Nucleus accumbens (tissue), 56 donors: ENCODE measurements at regions not wholly inside any gene's neighbourhood (a gene's known extent, or its start where the extent isn't known, plus 50 kb on each side); places are given as distances from the start of the nearest gene placed in this dataset.

Experiments used
- DNase-seq, 56 donors: peaks; one replicate each; lab custom pipeline; 2025; lab: John Stamatoyannopoulos, UW

- no peak for DNase-seq
Measured at GRCh38 chr5:112646139-112646936, 91.3 kb upstream of the APC start.

- DNase-seq: no peak
Measured at GRCh38 chr5:112647428-112647827, 90.3 kb upstream of the APC start.

- DNase-seq: no peak
Measured at GRCh38 chr5:112648264-112648663, 89.4 kb upstream of the APC start.

- no peak for DNase-seq
Measured at GRCh38 chr5:112649882-112650281, 87.8 kb upstream of the APC start.

- no peak for DNase-seq
Measured at GRCh38 chr5:112653638-112654205, 84.0 kb upstream of the APC start.

- no peak for DNase-seq
Measured at GRCh38 chr5:112655513-112655912, 82.2 kb upstream of the APC start.

GRCh38 chr5:112656451-112656850, 81.2 kb upstream of the APC start:
- DNase-seq: no peak

- DNase-seq: no peak
Measured at GRCh38 chr5:112657804-112658203, 79.9 kb upstream of the APC start.

GRCh38 chr5:112660359-112660758, 77.3 kb upstream of the APC start:
- DNase-seq: no peak

GRCh38 chr5:112663146-112663545, 74.5 kb upstream of the APC start:
- DNase-seq: no peak

- no peak for DNase-seq
Measured at GRCh38 chr5:112668016-112668415, 69.7 kb upstream of the APC start.

- DNase-seq: no peak
Measured at GRCh38 chr5:112668911-112669310, 68.8 kb upstream of the APC start.

- peak in 11 of 56 donors; percentile 4 to 38 (median 9) for DNase-seq
Measured at GRCh38 chr5:112669328-112669963, 68.2 kb upstream of the APC start.

- DNase-seq: no peak
Measured at GRCh38 chr5:112671687-112672086, 66.0 kb upstream of the APC start.

- DNase-seq: no peak
Measured at GRCh38 chr5:112681481-112681908, 56.2 kb upstream of the APC start.

- DNase-seq: no peak
Measured at GRCh38 chr5:112682621-112683061, 55.0 kb upstream of the APC start.

- DNase-seq: no peak
Measured at GRCh38 chr5:112684121-112684520, 53.6 kb upstream of the APC start.

- peak in 30 of 56 donors; percentile 4 to 67 (median 28) for DNase-seq
Measured at GRCh38 chr5:112684737-112685136, 52.9 kb upstream of the APC start.

- no peak for DNase-seq
Measured at GRCh38 chr5:112685386-112685785, 52.3 kb upstream of the APC start.

GRCh38 chr5:112685931-112686330, 51.8 kb upstream of the APC start:
- DNase-seq: no peak

GRCh38 chr5:112686675-112687074, 51.0 kb upstream of the APC start:
- DNase-seq: no peak

- DNase-seq: no peak
Measured at GRCh38 chr5:112687306-112687705, 50.4 kb upstream of the APC start.
